Epithelial cell of esophagus (primary cell): ENCODE measurements at regions not wholly inside any gene's neighbourhood (a gene's known extent, or its start where the extent isn't known, plus 50 kb on each side); places are given as distances from the start of the nearest gene placed in this dataset.

ENCODE experiments used
- DNase-seq: peaks from one replicate; pipeline ENCODE4 v3.0.0; 2010; ENCODE audit warnings: low read depth
- H3K4me3 ChIP-seq: 2 replicates; pipeline ENCODE4 v1.5.1; 2011; ENCODE audit warnings: mild to moderate bottlenecking, low read length, control low read depth
- TF ChIP-seq, protein P1 (sequence below): IDR thresholded peaks from 2 replicates; pipeline ENCODE4 v1.5.1; 2011; ENCODE audit warnings: low read depth, mild to moderate bottlenecking, low read length, control low read depth, inconsistent platforms; ENCODE audit not compliant: insufficient read depth; ENCODE audit errors: missing control alignments

DNA sequence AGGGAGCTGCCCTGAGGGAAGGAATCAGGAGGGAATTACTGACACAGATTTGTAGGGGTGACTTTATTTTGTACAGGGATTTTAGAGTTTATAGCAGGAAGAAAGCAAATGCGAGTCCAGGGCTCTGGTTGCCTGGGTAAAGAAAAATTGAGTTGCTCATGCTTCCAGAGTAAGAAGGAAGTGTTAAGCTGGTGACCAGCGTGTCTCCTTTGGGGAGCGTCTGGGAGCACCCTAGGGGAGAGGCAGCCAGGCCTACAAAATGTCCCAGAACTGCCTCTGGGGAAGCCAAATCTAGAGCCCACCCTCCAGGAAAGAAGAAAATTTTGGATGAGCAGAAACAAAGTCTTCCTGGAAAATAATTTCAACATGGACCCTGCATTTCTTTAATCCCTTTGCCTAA lies 147.0 kb downstream of the VAPA start:
- no peak overlapping the region for H3K4me3 ChIP-seq
- no peak for DNase-seq
- TF ChIP-seq, protein P1, sequence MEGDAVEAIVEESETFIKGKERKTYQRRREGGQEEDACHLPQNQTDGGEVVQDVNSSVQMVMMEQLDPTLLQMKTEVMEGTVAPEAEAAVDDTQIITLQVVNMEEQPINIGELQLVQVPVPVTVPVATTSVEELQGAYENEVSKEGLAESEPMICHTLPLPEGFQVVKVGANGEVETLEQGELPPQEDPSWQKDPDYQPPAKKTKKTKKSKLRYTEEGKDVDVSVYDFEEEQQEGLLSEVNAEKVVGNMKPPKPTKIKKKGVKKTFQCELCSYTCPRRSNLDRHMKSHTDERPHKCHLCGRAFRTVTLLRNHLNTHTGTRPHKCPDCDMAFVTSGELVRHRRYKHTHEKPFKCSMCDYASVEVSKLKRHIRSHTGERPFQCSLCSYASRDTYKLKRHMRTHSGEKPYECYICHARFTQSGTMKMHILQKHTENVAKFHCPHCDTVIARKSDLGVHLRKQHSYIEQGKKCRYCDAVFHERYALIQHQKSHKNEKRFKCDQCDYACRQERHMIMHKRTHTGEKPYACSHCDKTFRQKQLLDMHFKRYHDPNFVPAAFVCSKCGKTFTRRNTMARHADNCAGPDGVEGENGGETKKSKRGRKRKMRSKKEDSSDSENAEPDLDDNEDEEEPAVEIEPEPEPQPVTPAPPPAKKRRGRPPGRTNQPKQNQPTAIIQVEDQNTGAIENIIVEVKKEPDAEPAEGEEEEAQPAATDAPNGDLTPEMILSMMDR = no peak

DNA sequence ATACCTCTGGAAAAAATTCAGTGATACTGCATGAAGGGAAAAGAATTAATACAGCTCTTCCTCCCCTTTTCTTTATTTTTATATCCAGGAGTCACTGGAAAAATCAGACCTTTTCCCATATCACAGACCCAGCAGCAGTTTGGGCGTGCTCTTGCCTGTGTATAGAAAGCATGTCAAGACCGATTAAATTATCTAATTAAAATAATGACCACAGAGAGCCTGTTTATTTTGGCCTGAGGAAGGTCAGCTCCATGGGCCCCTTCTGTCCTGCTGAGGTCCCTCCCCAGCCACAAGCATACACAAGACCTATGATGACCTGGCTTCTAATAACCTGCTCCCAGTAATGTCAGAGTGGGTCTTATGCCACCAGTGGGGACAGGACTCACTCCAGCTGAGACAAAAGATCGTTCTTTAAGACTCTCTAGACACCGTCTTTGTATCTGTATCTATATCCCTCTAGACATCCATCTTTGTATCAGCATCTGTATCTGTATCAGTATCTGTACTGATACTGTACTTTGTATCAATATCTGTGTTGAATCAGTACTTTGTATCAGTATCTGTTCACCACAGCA lies 147.8 kb downstream of the VAPA start:
- DNase-seq = no peak
- TF ChIP-seq, protein P1 = no peak

DNA sequence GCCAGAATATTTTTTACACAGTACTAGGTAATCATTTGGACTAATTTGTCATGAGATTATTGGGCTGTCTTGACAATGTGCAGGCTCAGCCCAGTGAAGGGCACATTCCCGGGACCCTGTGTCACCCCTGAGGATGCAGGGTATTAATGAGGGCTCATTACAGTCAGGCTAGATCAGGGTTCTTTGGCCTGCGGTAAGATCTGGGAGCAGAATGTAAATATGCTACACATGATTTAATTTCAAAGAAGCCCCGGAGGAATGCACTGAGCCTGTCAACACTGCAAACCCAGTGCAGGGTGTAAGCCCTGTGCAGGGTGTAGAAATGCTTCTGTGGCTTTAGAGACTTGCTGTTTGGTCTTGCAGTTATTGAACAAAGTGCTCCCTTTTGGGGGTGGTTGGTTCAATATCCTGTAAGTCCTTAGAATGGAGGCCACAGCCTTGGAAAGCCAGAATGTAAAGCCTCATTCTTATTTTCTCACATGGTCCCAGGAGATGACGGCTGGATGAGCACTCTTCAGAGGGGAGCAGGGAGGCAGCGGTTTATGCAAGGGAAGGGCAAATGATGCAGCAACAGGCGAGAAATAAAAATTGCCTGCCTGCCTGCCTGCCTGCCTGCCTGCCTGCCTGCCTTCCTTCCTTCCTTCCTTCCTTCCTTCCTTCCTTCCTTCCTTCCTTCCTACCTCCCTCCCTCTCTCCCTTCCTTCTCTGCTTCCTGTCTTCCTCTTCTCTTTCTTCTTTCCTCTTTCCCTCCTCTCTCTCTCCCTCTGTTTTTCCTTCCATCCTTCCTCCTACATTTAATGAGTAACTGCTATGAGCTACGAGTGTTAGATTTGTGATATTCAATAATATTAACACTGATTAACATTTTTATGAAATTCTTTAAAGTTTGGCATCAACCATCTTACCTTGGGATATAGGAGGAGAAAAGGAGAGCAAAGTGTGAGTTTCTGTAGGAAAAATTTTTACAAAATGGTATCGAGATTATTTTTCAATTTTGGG lies 148.8 kb downstream of the VAPA start:
- TF ChIP-seq, protein P1 = no peak
- no peak for DNase-seq

More for the DNA sequence above, 147.8 kb downstream of the VAPA start:
- no peak overlapping the region for H3K4me3 ChIP-seq

DNA sequence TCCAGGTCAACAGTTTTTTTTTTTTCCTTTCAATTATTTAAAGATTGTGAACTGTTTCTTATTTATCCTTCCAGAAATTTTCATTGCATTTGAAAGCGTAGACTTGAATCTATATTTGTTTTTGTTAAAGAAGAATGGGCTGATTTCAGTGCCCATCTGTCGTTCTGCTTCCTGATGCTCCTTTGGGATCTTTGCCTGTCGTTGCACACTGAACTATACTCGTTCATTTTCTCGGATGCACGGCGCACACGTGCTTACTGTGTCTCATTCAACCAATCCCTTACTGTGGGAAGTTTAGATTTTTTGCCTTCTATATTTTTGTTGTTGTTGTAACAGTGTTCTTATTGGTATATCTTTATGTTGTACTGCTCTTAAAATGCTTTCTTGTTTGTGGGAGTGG lies 149.7 kb downstream of the VAPA start:
- H3K4me3 ChIP-seq = no peak overlapping the region
- TF ChIP-seq, protein P1 = no peak
- no peak for DNase-seq

More for the DNA sequence above, 148.8 kb downstream of the VAPA start:
- no peak overlapping the region for H3K4me3 ChIP-seq

DNA sequence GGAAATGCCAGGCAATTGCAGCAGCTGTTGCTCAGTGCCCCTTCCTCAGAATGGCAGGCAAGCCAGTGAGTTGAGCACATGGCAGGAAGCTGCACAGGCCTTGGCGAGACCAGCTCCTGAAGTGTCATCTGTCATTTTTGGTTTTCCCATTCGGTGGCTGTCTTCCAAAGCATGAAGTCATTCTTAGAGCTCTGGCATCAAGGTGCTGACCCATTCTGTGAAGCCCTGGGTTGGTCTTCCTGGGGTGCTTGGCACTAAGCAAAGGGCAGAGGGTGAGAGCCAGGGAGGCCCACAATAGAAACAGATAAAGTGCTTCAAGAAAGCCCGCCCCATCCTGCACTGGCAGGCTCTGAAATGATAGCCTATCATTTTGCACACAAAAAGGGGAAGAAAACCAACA lies 150.5 kb downstream of the VAPA start:
- no peak for DNase-seq
- TF ChIP-seq, protein P1 = no peak
- no peak overlapping the region for H3K4me3 ChIP-seq

DNA sequence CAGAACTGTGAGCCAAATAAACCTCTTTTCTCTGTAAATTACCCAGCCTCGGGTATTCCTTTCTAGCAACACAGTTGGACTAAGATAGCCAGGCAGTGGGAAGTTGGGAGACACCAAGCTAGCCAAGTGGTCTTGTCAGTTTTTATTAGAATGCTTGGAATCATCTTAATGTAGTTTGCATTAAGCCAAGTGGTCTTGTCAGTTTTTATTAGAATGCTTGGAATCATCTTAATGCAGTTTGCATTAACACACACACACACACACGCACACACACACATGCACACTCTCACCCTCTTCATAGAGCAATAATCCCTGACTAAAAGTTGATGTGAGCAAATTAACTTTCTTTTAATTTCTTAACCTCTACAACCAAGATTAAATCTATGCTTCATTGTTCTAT lies 151.5 kb downstream of the VAPA start:
- TF ChIP-seq, protein P1 = no peak
- no peak overlapping the region for H3K4me3 ChIP-seq
- no peak for DNase-seq
